ENCODE measurements at regions not wholly inside any gene's neighbourhood (a gene's known extent, or its start where the extent isn't known, plus 50 kb on each side); places are given as distances from the start of the nearest gene placed in this dataset.
A peak's percentile ranks its signal among the peaks of the same experiment; 100 is the strongest.

DNA sequence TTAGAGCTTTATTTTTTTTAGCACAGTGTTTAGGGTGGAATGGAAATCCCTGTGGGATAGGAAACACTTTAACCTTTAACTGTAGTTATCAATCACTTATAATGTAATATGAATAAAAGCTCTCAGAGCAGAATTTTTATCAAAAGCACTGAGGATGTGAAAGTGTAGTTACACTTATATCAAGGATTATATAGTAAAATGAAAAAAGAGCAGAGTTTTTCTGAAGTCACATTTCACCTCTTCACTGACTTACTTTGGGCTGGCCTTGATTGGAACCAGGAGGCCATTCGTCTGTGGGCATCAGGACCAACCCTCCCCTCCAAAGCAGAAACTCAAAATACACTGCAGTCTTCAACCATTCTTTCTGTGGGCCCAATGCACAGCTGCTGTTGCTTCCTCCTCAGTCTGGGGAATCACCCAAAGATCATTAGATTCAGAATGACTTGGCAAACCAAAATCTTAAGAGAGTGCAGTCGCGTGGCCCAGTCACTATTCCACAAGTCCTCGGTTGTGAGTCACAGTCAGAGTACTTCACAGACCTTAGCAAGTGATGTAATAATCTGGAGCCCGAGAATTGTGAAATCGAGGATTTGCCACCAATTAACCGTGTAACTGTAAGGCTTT is 132.6 kb upstream of the COL8A1 start (continued):
- TF ChIP-seq, protein P1, sequence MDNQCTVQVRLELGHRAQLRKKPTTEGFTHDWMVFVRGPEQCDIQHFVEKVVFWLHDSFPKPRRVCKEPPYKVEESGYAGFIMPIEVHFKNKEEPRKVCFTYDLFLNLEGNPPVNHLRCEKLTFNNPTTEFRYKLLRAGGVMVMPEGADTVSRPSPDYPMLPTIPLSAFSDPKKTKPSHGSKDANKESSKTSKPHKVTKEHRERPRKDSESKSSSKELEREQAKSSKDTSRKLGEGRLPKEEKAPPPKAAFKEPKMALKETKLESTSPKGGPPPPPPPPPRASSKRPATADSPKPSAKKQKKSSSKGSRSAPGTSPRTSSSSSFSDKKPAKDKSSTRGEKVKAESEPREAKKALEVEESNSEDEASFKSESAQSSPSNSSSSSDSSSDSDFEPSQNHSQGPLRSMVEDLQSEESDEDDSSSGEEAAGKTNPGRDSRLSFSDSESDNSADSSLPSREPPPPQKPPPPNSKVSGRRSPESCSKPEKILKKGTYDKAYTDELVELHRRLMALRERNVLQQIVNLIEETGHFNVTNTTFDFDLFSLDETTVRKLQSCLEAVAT (IDR thresholded peaks at IDR 0.05) = no peak
- TF ChIP-seq NFXL1 (IDR thresholded peaks at IDR 0.05; ENCODE audit: borderline replicate concordance) (no peak), SMAD5 (IDR thresholded peaks at IDR 0.05; ENCODE audit: low read depth) (no peak), POLR2A (IDR thresholded peaks at IDR 0.05; ENCODE audit: low read depth, low read length) (no peak), BMI1 (IDR thresholded peaks at IDR 0.05; ENCODE audit: borderline replicate concordance) (peak; percentile 18; the same call in 1 of the 2 replicates), TCF12 (IDR thresholded peaks at IDR 0.05; ENCODE audit: low read depth, low read length) (peak; percentile 97), NFIC (IDR thresholded peaks at IDR 0.05; ENCODE audit: low read depth, low read length) (peak; percentile 91), TCF7 (IDR thresholded peaks at IDR 0.05; ENCODE audit: borderline replicate concordance) (no peak), DPF2 (IDR thresholded peaks at IDR 0.05) (peak; percentile 91), POLR2AphosphoS2 (IDR thresholded peaks at IDR 0.05; ENCODE audit: low read depth, low read length) (no peak), SREBF1 (IDR thresholded peaks at IDR 0.05; ENCODE audit: low read length) (no peak), POU2F2 (IDR thresholded peaks at IDR 0.05; ENCODE audit: borderline replicate concordance, low read depth, low read length) (0 out of 3 replicates have a peak, but pooled peaks have one; percentile 9), ZNF274 (IDR thresholded peaks at IDR 0.05; ENCODE audit: insufficient read depth, insufficient read length) (no peak), ZNF217 (IDR thresholded peaks at IDR 0.05) (no peak), NFYA (IDR thresholded peaks at IDR 0.05; ENCODE audit: borderline replicate concordance, low read depth, low read length) (no peak), CHD4 (IDR thresholded peaks at IDR 0.05) (no peak), ZNF207 (IDR thresholded peaks at IDR 0.05; ENCODE audit: borderline replicate concordance) (no peak), NR2F1 (conservative IDR thresholded peaks at IDR 0.05) (peak; percentile 17; the same call in 1 of the 2 replicates), HDAC6 (IDR thresholded peaks at IDR 0.05; ENCODE audit: unreplicated experiment) (no peak), PAX8 (IDR thresholded peaks at IDR 0.05) (0 out of 2 replicates have a peak, but pooled peaks have one; percentile 42), KDM1A (IDR thresholded peaks at IDR 0.05; ENCODE audit: borderline replicate concordance) (no peak)
- TF ChIP-seq, protein P2, sequence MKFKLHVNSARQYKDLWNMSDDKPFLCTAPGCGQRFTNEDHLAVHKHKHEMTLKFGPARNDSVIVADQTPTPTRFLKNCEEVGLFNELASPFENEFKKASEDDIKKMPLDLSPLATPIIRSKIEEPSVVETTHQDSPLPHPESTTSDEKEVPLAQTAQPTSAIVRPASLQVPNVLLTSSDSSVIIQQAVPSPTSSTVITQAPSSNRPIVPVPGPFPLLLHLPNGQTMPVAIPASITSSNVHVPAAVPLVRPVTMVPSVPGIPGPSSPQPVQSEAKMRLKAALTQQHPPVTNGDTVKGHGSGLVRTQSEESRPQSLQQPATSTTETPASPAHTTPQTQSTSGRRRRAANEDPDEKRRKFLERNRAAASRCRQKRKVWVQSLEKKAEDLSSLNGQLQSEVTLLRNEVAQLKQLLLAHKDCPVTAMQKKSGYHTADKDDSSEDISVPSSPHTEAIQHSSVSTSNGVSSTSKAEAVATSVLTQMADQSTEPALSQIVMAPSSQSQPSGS (IDR thresholded peaks at IDR 0.05; ENCODE audit: low read length) = peak; percentile 96
- TF ChIP-seq, protein P3, sequence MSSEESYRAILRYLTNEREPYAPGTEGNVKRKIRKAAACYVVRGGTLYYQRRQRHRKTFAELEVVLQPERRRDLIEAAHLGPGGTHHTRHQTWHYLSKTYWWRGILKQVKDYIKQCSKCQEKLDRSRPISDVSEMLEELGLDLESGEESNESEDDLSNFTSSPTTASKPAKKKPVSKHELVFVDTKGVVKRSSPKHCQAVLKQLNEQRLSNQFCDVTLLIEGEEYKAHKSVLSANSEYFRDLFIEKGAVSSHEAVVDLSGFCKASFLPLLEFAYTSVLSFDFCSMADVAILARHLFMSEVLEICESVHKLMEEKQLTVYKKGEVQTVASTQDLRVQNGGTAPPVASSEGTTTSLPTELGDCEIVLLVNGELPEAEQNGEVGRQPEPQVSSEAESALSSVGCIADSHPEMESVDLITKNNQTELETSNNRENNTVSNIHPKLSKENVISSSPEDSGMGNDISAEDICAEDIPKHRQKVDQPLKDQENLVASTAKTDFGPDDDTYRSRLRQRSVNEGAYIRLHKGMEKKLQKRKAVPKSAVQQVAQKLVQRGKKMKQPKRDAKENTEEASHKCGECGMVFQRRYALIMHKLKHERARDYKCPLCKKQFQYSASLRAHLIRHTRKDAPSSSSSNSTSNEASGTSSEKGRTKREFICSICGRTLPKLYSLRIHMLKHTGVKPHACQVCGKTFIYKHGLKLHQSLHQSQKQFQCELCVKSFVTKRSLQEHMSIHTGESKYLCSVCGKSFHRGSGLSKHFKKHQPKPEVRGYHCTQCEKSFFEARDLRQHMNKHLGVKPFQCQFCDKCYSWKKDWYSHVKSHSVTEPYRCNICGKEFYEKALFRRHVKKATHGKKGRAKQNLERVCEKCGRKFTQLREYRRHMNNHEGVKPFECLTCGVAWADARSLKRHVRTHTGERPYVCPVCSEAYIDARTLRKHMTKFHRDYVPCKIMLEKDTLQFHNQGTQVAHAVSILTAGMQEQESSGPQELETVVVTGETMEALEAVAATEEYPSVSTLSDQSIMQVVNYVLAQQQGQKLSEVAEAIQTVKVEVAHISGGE (CRISPR knock-in tag; IDR thresholded peaks at IDR 0.05) = no peak
- TF ChIP-seq, protein P4, sequence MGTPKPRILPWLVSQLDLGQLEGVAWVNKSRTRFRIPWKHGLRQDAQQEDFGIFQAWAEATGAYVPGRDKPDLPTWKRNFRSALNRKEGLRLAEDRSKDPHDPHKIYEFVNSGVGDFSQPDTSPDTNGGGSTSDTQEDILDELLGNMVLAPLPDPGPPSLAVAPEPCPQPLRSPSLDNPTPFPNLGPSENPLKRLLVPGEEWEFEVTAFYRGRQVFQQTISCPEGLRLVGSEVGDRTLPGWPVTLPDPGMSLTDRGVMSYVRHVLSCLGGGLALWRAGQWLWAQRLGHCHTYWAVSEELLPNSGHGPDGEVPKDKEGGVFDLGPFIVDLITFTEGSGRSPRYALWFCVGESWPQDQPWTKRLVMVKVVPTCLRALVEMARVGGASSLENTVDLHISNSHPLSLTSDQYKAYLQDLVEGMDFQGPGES (IDR thresholded peaks at IDR 0.05) = no peak
